Astrocyte (in vitro differentiated cells and primary cell): ENCODE measurements at regions not wholly inside any gene's neighbourhood (a gene's known extent, or its start where the extent isn't known, plus 50 kb on each side); places are given as distances from the start of the nearest gene placed in this dataset.

Experiments
- DNase-seq: peaks from one replicate; pipeline ENCODE4 v3.0.0-alpha.2; 2010; ENCODE audit warnings: low read depth
- FAIRE-seq: peaks from 2 replicates; lab custom pipeline; 2011; peaks lifted over from hg19 to GRCh38; lab: Jason Lieb, UNC
- H2AFZ ChIP-seq: 2 replicates; pipeline ENCODE4 v1.6.0; 2012; ENCODE audit warnings: low read depth, low read length, inconsistent platforms
- H3K27ac ChIP-seq: 2 replicates; pipeline ENCODE4 v1.5.1; 2011; ENCODE audit warnings: low read depth, low read length, inconsistent platforms
- H3K27me3 ChIP-seq: 2 replicates; pipeline ENCODE4 v1.6.0; 2011; ENCODE audit warnings: low read length, inconsistent platforms; ENCODE audit not compliant: insufficient read depth
- H3K36me3 ChIP-seq: 2 replicates; pipeline ENCODE4 v1.5.1; 2011; ENCODE audit warnings: low read length, inconsistent platforms; ENCODE audit not compliant: insufficient read depth
- H3K4me1 ChIP-seq: 2 replicates; pipeline ENCODE4 v1.5.1; 2011; ENCODE audit warnings: low read length, inconsistent platforms; ENCODE audit not compliant: insufficient read depth
- H3K4me2 ChIP-seq: 2 replicates; pipeline ENCODE4 v1.6.0; 2012; ENCODE audit warnings: low read length, inconsistent platforms
- H3K4me3 ChIP-seq: 2 replicates; pipeline ENCODE4 v1.5.1; 2011; ENCODE audit warnings: low read depth, mild to moderate bottlenecking, low read length, inconsistent platforms; ENCODE audit not compliant: insufficient read depth
- H3K79me2 ChIP-seq: 2 replicates; pipeline ENCODE4 v1.6.0; 2012; ENCODE audit warnings: mild to moderate bottlenecking, low read length, inconsistent platforms; ENCODE audit not compliant: insufficient read depth
- H3K9ac ChIP-seq: 2 replicates; pipeline ENCODE4 v1.6.0; 2012; ENCODE audit warnings: mild to moderate bottlenecking, low read length, inconsistent platforms
- H3K9me3 ChIP-seq: 2 replicates; pipeline ENCODE4 v1.5.1; 2012; ENCODE audit warnings: low read depth, mild to moderate bottlenecking, low read length, inconsistent platforms; ENCODE audit not compliant: insufficient read depth
- H4K20me1 ChIP-seq: 2 replicates; pipeline ENCODE4 v1.6.0; 2012; ENCODE audit warnings: low read length, inconsistent platforms; ENCODE audit not compliant: insufficient read depth
- H3K27ac Mint-ChIP-seq: one replicate; pipeline ENCODE4 v1.8.0; 2021; ENCODE audit warnings: mild to moderate bottlenecking, mixed read lengths; ENCODE audit not compliant: unreplicated experiment
- H3K27me3 Mint-ChIP-seq: one replicate; pipeline ENCODE4 v1.8.0; 2021; ENCODE audit warnings: low read depth, mixed read lengths; ENCODE audit not compliant: unreplicated experiment
- H3K36me3 Mint-ChIP-seq: one replicate; pipeline ENCODE4 v1.8.0; 2021; ENCODE audit warnings: low read depth, mixed read lengths; ENCODE audit not compliant: unreplicated experiment
- H3K4me1 Mint-ChIP-seq: one replicate; pipeline ENCODE4 v1.8.0; 2021; ENCODE audit warnings: low read depth, mixed read lengths; ENCODE audit not compliant: unreplicated experiment
- H3K4me3 Mint-ChIP-seq: one replicate; pipeline ENCODE4 v1.8.0; 2021; ENCODE audit warnings: mild to moderate bottlenecking, moderate library complexity, mixed read lengths; ENCODE audit not compliant: unreplicated experiment
- H3K9me3 Mint-ChIP-seq: one replicate; pipeline ENCODE4 v1.8.0; 2021; ENCODE audit warnings: mild to moderate bottlenecking, mixed read lengths; ENCODE audit not compliant: unreplicated experiment
- EZH2 ChIP-seq: IDR thresholded peaks from 2 replicates; pipeline ENCODE4 v1.6.1; 2012; ENCODE audit warnings: mild to moderate bottlenecking, low read length, inconsistent platforms; ENCODE audit not compliant: insufficient read depth
- TF ChIP-seq, protein P1 (sequence below): IDR thresholded peaks from 2 replicates; pipeline ENCODE4 v1.5.1; 2011; ENCODE audit warnings: low read depth, mild to moderate bottlenecking, inconsistent platforms, low read length, moderate library complexity; ENCODE audit not compliant: insufficient read depth

DNA sequence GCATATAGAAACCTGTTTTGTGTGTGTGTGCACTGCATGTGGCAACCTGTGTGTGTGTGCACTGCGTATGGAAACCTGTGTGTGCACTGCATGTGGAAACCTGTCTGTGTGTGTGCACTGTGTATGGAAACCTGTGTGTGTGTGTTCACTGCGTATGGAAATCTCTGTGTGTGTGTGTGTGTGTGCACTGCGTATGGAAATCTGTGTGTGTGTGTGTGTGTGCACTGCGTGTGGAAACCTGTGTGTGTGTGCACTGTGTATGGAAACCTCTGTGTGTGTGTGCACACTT lies 72.2 kb upstream of the CCND1 start:
- Histone ChIP-seq H3K27ac (no peak overlapping the region), H3K27me3 (no peaks in the 10 kb centered on the region), H3K4me3 (no peak overlapping the region), H3K9ac (no peak overlapping the region), H3K4me1 (peaks cover 6% of the 10 kb centered on the region), H3K36me3 (no peaks in the 10 kb centered on the region), H3K4me2 (no peak overlapping the region), H3K9me3 (no peaks in the 10 kb centered on the region), H3K79me2 (no peaks in the 10 kb centered on the region), H2AFZ (no peak overlapping the region), H4K20me1 (no peaks in the 10 kb centered on the region)
- H3K4me1 Mint-ChIP-seq: peaks cover 18% of the 10 kb centered on the region
- no peak for TF ChIP-seq EZH2
- TF ChIP-seq, protein P1, sequence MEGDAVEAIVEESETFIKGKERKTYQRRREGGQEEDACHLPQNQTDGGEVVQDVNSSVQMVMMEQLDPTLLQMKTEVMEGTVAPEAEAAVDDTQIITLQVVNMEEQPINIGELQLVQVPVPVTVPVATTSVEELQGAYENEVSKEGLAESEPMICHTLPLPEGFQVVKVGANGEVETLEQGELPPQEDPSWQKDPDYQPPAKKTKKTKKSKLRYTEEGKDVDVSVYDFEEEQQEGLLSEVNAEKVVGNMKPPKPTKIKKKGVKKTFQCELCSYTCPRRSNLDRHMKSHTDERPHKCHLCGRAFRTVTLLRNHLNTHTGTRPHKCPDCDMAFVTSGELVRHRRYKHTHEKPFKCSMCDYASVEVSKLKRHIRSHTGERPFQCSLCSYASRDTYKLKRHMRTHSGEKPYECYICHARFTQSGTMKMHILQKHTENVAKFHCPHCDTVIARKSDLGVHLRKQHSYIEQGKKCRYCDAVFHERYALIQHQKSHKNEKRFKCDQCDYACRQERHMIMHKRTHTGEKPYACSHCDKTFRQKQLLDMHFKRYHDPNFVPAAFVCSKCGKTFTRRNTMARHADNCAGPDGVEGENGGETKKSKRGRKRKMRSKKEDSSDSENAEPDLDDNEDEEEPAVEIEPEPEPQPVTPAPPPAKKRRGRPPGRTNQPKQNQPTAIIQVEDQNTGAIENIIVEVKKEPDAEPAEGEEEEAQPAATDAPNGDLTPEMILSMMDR: no peak
- no peak overlapping the region for H3K27ac Mint-ChIP-seq
- H3K27me3 Mint-ChIP-seq: peaks cover 42% of the 10 kb centered on the region
- no peak for FAIRE-seq
- H3K4me3 Mint-ChIP-seq: no peak overlapping the region
- H3K9me3 Mint-ChIP-seq: peaks cover 10% of the 10 kb centered on the region
- no peaks in the 10 kb centered on the region for H3K36me3 Mint-ChIP-seq
- no peak for DNase-seq

DNA sequence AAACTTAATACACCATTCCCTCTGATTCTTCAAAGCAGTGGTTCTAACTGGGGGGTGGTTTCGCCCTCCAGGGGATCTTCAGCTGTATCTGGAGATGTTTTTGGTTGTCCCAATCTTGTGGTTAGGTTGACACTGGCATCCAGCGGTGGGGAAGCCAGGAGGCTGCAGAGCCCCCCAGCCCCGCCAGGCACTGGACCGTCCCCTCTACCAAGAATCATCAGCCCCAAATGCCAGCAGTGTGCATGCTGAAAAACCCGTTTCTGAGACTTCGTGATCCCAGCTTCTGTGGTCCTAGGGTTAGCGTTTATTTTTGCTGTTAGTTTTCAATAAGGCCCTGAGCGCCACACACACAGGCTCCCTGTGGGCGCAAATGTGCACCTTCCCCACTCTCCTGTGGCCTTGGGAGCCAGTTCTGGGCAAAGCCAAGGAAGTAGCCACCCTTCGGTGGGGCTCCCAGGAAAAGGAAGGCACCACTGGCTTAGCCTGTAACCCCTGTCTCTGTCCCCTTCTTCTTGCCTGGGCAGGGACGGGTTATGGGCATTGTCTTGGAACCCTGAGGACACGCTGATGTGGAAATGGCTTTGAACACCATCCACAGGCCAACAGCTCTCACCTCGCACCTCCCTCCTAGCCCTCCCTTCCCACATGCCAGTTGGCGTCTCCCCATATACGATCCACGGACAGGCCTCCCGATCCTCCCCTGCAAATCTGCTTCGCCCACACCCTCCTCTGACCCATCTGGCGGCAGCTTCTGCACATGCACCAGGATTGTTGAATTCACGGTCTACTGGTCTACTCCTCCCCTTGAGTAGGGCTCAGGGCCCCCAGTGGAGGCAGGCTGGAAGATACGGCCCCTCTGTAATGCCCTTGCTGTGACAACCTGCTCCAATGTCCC lies 71.4 kb upstream of the CCND1 start:
- Histone ChIP-seq H3K9me3 (no peaks in the 10 kb centered on the region), H3K27ac (no peak overlapping the region), H3K36me3 (no peaks in the 10 kb centered on the region), H3K79me2 (no peaks in the 10 kb centered on the region), H3K9ac (no peak overlapping the region), H4K20me1 (no peaks in the 10 kb centered on the region), H3K27me3 (no peaks in the 10 kb centered on the region), H2AFZ (no peak overlapping the region), H3K4me3 (no peak overlapping the region), H3K4me1 (peaks cover 6% of the 10 kb centered on the region), H3K4me2 (no peak overlapping the region)
- peaks cover 10% of the 10 kb centered on the region for H3K9me3 Mint-ChIP-seq
- no peak for FAIRE-seq
- TF ChIP-seq, protein P1: no peak
- TF ChIP-seq EZH2: no peak
- peaks cover 45% of the 10 kb centered on the region for H3K27me3 Mint-ChIP-seq
- peaks cover 10% of the 10 kb centered on the region for H3K4me1 Mint-ChIP-seq
- DNase-seq: no peak
- no peak overlapping the region for H3K27ac Mint-ChIP-seq
- no peak overlapping the region for H3K4me3 Mint-ChIP-seq
- H3K36me3 Mint-ChIP-seq: no peaks in the 10 kb centered on the region

DNA sequence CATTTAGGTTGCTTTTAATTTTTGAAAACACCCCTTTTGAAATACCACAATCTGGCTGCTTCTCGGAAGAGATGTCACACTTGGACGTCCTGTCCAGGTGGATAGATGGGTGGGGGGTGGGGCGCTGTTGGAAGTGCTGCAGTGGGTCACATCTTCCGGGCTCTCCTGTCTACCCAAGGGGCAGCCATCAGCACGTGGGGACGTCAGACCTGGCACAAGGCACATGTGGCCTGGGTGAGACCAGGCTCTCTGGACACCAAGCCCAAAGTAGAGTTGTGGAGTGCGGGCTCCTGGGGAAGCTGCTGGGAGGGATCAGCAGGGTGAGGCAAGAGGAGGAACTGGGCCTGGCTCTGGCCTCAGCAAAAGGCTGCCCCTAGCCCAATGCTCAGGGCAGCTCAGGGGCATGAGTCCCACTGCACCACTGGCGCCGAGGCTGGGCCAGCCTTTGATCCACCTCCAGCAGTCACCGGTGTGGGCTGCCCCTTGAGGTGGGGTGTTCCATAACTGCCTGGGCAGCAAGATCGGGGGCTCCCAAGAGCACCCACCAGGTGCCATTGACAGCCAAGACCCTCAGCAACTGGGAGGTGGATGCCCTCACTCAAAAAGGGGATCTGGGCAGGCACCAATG lies 68.6 kb upstream of the CCND1 start:
- TF ChIP-seq, protein P1: no peak
- TF ChIP-seq EZH2: no peak
- DNase-seq: no peak
- Histone ChIP-seq H3K4me3 (no peak overlapping the region), H3K4me1 (peaks cover 6% of the 10 kb centered on the region), H3K79me2 (no peaks in the 10 kb centered on the region), H3K27ac (no peak overlapping the region), H3K4me2 (no peak overlapping the region), H3K27me3 (no peaks in the 10 kb centered on the region), H2AFZ (no peak overlapping the region), H3K9me3 (no peaks in the 10 kb centered on the region), H4K20me1 (no peaks in the 10 kb centered on the region), H3K36me3 (no peaks in the 10 kb centered on the region), H3K9ac (no peak overlapping the region)
- peaks cover 71% of the 10 kb centered on the region for H3K27me3 Mint-ChIP-seq
- H3K27ac Mint-ChIP-seq: no peak overlapping the region
- peaks cover 7% of the 10 kb centered on the region for H3K4me1 Mint-ChIP-seq
- H3K9me3 Mint-ChIP-seq: peaks cover 11% of the 10 kb centered on the region
- no peak overlapping the region for H3K4me3 Mint-ChIP-seq
- no peaks in the 10 kb centered on the region for H3K36me3 Mint-ChIP-seq
- FAIRE-seq: no peak
